ENCODE measurements at regions not wholly inside any gene's neighbourhood (a gene's known extent, or its start where the extent isn't known, plus 50 kb on each side); places are given as distances from the start of the nearest gene placed in this dataset.

- intact Hi-C loops (cut with micrococcal nuclease) = no loop called here
Observed at GRCh38 chr10:2856598-2856997, 210.8 kb upstream of the PFKP start.

GRCh38 chr10:2852574-2853323, 214.6 kb upstream of the PFKP start:
- intact Hi-C loops (cut with micrococcal nuclease) = no loop called here
- H3K4me3 Mint-ChIP-seq (ENCODE audit: unreplicated experiment) = no peak overlapping the region
- H3K27me3 Mint-ChIP-seq (ENCODE audit: insufficient read depth, unreplicated experiment) = peaks cover 62% of the 10 kb centered on the region
- TF ChIP-seq CTCF (IDR thresholded peaks at IDR 0.05; ENCODE audit: unreplicated experiment) = no peak
- no TSS peak for BruUV-seq (replicated peaks)
- H3K4me1 Mint-ChIP-seq (ENCODE audit: insufficient read depth, unreplicated experiment) = peaks cover 4% of the 10 kb centered on the region
- H3K36me3 Mint-ChIP-seq (ENCODE audit: insufficient read depth, unreplicated experiment) = no peaks in the 10 kb centered on the region
- no peak overlapping the region for H3K27ac Mint-ChIP-seq (ENCODE audit: low read depth, unreplicated experiment)
- H3K9me3 Mint-ChIP-seq (ENCODE audit: unreplicated experiment) = no peaks in the 10 kb centered on the region
- POLR2A ChIA-PET = no interaction called here
- no peak for DNase-seq (ENCODE audit: unreplicated experiment)
- CTCF ChIA-PET = interaction anchor here (0.6 kb wide), 1 partner anchor 60 kb away, joined by 3 read pairs; no protein-coding TSS in a partner anchor

More at GRCh38 chr10:2856598-2856997, 210.8 kb upstream of the PFKP start:
- H3K27me3 Mint-ChIP-seq (ENCODE audit: insufficient read depth, unreplicated experiment) = peaks cover 85% of the 10 kb centered on the region
- DNase-seq (ENCODE audit: unreplicated experiment) = peak; percentile 4
- H3K9me3 Mint-ChIP-seq (ENCODE audit: unreplicated experiment) = peaks cover 5% of the 10 kb centered on the region
- H3K4me3 Mint-ChIP-seq (ENCODE audit: unreplicated experiment) = no peak overlapping the region
- ChIA-PET POLR2A (no interaction called here), CTCF (no interaction called here)
- no peak for TF ChIP-seq CTCF (IDR thresholded peaks at IDR 0.05; ENCODE audit: unreplicated experiment)
- BruUV-seq (replicated peaks) = no TSS peak
- H3K36me3 Mint-ChIP-seq (ENCODE audit: insufficient read depth, unreplicated experiment) = no peaks in the 10 kb centered on the region
- no peak overlapping the region for H3K27ac Mint-ChIP-seq (ENCODE audit: low read depth, unreplicated experiment)
- H3K4me1 Mint-ChIP-seq (ENCODE audit: insufficient read depth, unreplicated experiment) = peaks cover 4% of the 10 kb centered on the region

GRCh38 chr10:2851566-2851965, 215.8 kb upstream of the PFKP start:
- intact Hi-C loops (cut with micrococcal nuclease) = no loop called here
- peaks cover 51% of the 10 kb centered on the region for H3K27me3 Mint-ChIP-seq (ENCODE audit: insufficient read depth, unreplicated experiment)
- DNase-seq (ENCODE audit: unreplicated experiment) = no peak
- peaks cover 1% of the 10 kb centered on the region for H3K4me1 Mint-ChIP-seq (ENCODE audit: insufficient read depth, unreplicated experiment)
- H3K36me3 Mint-ChIP-seq (ENCODE audit: insufficient read depth, unreplicated experiment) = no peaks in the 10 kb centered on the region
- ChIA-PET CTCF (interaction anchor here (0.6 to 0.9 kb wide), 2 partner anchors 13 to 106 kb away, joined by 3 to 5 read pairs; no protein-coding TSS in a partner anchor), POLR2A (no interaction called here)
- H3K4me3 Mint-ChIP-seq (ENCODE audit: unreplicated experiment) = no peak overlapping the region
- no peak overlapping the region for H3K27ac Mint-ChIP-seq (ENCODE audit: low read depth, unreplicated experiment)
- no TSS peak for BruUV-seq (replicated peaks)
- no peaks in the 10 kb centered on the region for H3K9me3 Mint-ChIP-seq (ENCODE audit: unreplicated experiment)
- no peak for TF ChIP-seq CTCF (IDR thresholded peaks at IDR 0.05; ENCODE audit: unreplicated experiment)

- Mint-ChIP-seq H3K9me3 (ENCODE audit: unreplicated experiment) (no peaks in the 10 kb centered on the region), H3K4me3 (ENCODE audit: unreplicated experiment) (no peak overlapping the region), H3K4me1 (ENCODE audit: insufficient read depth, unreplicated experiment) (no peaks in the 10 kb centered on the region), H3K27ac (ENCODE audit: low read depth, unreplicated experiment) (no peak overlapping the region), H3K36me3 (ENCODE audit: insufficient read depth, unreplicated experiment) (no peaks in the 10 kb centered on the region), H3K27me3 (ENCODE audit: insufficient read depth, unreplicated experiment) (peaks cover 37% of the 10 kb centered on the region)
- intact Hi-C loops (cut with micrococcal nuclease) = no loop called here
- DNase-seq (ENCODE audit: unreplicated experiment) = no peak
- CTCF ChIA-PET = interaction anchor here (0.6 to 1.1 kb wide), 3 partner anchors 12 to 974 kb away, joined by 3 read pairs; no protein-coding TSS in a partner anchor
- BruUV-seq (replicated peaks) = no TSS peak
- no peak for TF ChIP-seq CTCF (IDR thresholded peaks at IDR 0.05; ENCODE audit: unreplicated experiment)
- POLR2A ChIA-PET = no interaction called here
Observed at GRCh38 chr10:2850202-2850601, 217.1 kb upstream of the PFKP start.

Data from MCF 10A (cell line).